ENCODE measurements at regions not wholly inside any gene's neighbourhood (a gene's known extent, or its start where the extent isn't known, plus 50 kb on each side); places are given as distances from the start of the nearest gene placed in this dataset.

GRCh38 chr18:29164993-29165599 lies 988.2 kb upstream of the CDH2 start:
- H3K27ac Mint-ChIP-seq: no peak overlapping the region
- no peak overlapping the region for H3K4me3 Mint-ChIP-seq
- H3K9me3 Mint-ChIP-seq: peaks cover 15% of the 10 kb centered on the region
- DNase-seq (no peak), ATAC-seq (no peak)
- H3K27me3 Mint-ChIP-seq: no peaks in the 10 kb centered on the region
- H3K36me3 Mint-ChIP-seq (ENCODE audit: low read depth): no peaks in the 10 kb centered on the region
- H3K4me1 Mint-ChIP-seq: no peaks in the 10 kb centered on the region

DNA sequence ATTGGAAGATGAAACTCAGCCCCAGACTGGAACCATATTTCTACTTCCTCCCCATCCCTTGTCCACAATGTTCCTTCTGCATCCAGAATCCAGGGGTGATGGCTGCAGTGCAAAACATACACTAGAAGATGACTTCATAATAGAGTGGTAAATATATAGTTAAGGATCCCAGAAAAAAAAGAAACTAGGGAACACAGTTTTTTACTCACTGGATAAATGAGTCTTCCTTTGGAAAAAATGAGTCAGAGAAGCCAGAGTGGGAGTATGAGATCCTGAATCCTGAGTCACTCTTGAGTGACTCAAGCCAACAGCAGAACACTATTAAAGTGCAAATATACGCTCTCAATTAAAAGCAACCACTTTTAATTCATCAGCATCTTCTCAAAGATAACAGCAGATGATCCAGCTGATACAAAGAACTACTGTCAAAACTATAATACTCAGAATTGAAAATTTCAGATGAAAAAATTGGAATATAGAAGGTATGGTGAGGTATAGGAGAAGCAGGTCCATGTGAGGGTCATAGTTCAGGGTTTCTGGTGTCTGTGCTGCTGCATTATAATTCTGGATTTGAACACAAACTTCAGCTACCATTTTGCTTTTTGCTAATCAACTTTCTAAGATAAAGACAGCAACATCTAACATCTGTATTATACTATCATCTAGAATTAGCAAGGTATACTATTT lies 987.2 kb upstream of the CDH2 start:
- no peak for ATAC-seq
- Mint-ChIP-seq H3K36me3 (ENCODE audit: low read depth) (no peaks in the 10 kb centered on the region), H3K4me1 (no peaks in the 10 kb centered on the region), H3K9me3 (peaks cover 14% of the 10 kb centered on the region), H3K4me3 (no peak overlapping the region), H3K27ac (no peak overlapping the region), H3K27me3 (no peaks in the 10 kb centered on the region)
- no peak for DNase-seq

GRCh38 chr18:29163596-29163995 lies 986.7 kb upstream of the CDH2 start:
- H3K9me3 Mint-ChIP-seq: peaks cover 8% of the 10 kb centered on the region
- DNase-seq (no peak), ATAC-seq (no peak)
- no peak overlapping the region for H3K4me3 Mint-ChIP-seq
- no peaks in the 10 kb centered on the region for H3K4me1 Mint-ChIP-seq
- H3K27ac Mint-ChIP-seq: no peak overlapping the region
- H3K27me3 Mint-ChIP-seq: no peaks in the 10 kb centered on the region
- H3K36me3 Mint-ChIP-seq (ENCODE audit: low read depth): no peaks in the 10 kb centered on the region

- Mint-ChIP-seq H3K9me3 (peaks cover 14% of the 10 kb centered on the region), H3K27me3 (no peaks in the 10 kb centered on the region), H3K4me1 (no peaks in the 10 kb centered on the region), H3K27ac (no peak overlapping the region), H3K4me3 (no peak overlapping the region), H3K36me3 (ENCODE audit: low read depth) (no peaks in the 10 kb centered on the region)
- ATAC-seq: no peak
- no peak for DNase-seq
These were observed 984.5 kb upstream of the CDH2 start for GRCh38 chr18:29161429-29161828.

DNA sequence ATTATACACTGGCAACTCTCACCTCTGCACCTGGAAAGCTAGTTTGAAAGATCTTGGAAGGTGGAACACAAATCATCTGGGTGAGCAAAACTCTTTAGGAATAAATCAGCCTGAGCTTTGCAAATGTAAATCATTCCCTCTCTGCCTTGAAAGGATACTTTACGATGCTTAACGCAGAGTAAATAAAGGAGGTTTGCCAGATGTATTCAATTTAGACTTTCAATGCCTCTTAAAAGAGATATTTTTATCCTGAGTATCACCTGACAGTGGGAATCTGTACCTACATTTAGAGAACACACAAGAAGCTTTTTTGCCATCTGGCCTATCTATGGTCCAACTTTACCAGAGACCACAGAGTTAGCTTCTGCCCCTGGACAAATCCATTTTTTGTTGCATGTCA lies 983.2 kb upstream of the CDH2 start:
- H3K9me3 Mint-ChIP-seq: peaks cover 16% of the 10 kb centered on the region
- no peak overlapping the region for H3K4me3 Mint-ChIP-seq
- H3K4me1 Mint-ChIP-seq: no peaks in the 10 kb centered on the region
- H3K36me3 Mint-ChIP-seq (ENCODE audit: low read depth): no peaks in the 10 kb centered on the region
- no peaks in the 10 kb centered on the region for H3K27me3 Mint-ChIP-seq
- no peak overlapping the region for H3K27ac Mint-ChIP-seq
- DNase-seq (no peak), ATAC-seq (no peak)

DNA sequence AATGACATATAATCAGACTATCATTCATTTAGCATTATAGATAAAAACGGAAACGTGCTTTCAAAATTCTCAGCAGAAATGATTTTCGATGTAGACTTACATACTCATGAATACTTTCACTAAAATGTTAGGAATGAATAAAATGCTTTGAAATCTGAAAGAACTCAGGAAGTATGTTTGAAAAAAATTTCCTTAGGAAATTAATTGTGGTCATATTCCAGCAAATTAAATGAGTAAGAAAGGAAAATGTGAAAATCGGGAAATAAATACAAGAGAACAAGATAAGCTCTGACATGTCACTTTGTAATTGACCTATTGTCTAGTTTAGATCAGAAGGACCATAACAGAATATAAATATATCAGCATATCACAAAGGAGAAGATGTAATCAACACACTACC lies 981.0 kb upstream of the CDH2 start:
- H3K4me3 Mint-ChIP-seq: no peak overlapping the region
- H3K36me3 Mint-ChIP-seq (ENCODE audit: low read depth): no peaks in the 10 kb centered on the region
- H3K27ac Mint-ChIP-seq: no peak overlapping the region
- DNase-seq (no peak), ATAC-seq (no peak)
- no peaks in the 10 kb centered on the region for H3K4me1 Mint-ChIP-seq
- peaks cover 24% of the 10 kb centered on the region for H3K9me3 Mint-ChIP-seq
- no peaks in the 10 kb centered on the region for H3K27me3 Mint-ChIP-seq

DNA sequence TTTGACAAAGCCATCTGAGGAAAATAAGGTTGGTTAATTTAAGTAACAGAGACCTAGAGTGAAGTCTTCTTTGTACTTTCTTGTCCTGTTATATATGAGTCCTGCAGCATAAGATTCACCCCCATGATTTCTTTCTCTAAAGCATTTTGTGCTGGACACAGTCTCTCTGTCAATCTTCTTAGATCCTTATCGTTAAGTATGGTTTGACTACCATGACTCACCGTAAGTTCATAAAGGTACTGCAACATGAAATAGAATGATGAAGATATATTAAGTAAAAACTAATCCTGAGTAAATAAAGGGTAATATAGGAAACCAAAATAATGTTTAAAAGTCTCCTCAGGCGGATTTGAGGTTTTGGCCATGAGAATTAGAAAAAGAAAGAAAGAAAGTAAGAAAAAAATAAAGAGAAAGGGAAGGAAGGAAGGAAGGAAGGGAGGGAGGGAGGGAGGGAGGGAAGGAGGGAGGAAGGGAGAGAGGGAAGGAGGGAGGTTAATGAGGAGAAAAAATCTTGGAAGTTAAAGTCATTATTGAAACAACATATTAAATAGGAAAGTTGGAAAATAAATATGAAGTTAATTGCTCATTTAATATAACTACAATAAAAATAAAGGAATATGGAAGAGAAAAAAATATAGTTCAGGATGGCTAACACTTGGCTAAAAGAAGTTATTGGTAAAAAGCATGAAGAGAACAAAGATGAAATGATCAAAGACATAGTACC lies 980.3 kb upstream of the CDH2 start:
- Mint-ChIP-seq H3K27ac (no peak overlapping the region), H3K27me3 (no peaks in the 10 kb centered on the region), H3K36me3 (ENCODE audit: low read depth) (no peaks in the 10 kb centered on the region), H3K4me3 (no peak overlapping the region), H3K9me3 (peaks cover 25% of the 10 kb centered on the region), H3K4me1 (no peaks in the 10 kb centered on the region)
- ATAC-seq: no peak
- DNase-seq: no peak

- Mint-ChIP-seq H3K4me3 (no peak overlapping the region), H3K9me3 (peaks cover 25% of the 10 kb centered on the region), H3K27ac (no peak overlapping the region), H3K27me3 (no peaks in the 10 kb centered on the region), H3K4me1 (no peaks in the 10 kb centered on the region), H3K36me3 (ENCODE audit: low read depth) (no peaks in the 10 kb centered on the region)
- DNase-seq: no peak
- no peak for ATAC-seq
These were observed 979.6 kb upstream of the CDH2 start for GRCh38 chr18:29156531-29156930.

DNA sequence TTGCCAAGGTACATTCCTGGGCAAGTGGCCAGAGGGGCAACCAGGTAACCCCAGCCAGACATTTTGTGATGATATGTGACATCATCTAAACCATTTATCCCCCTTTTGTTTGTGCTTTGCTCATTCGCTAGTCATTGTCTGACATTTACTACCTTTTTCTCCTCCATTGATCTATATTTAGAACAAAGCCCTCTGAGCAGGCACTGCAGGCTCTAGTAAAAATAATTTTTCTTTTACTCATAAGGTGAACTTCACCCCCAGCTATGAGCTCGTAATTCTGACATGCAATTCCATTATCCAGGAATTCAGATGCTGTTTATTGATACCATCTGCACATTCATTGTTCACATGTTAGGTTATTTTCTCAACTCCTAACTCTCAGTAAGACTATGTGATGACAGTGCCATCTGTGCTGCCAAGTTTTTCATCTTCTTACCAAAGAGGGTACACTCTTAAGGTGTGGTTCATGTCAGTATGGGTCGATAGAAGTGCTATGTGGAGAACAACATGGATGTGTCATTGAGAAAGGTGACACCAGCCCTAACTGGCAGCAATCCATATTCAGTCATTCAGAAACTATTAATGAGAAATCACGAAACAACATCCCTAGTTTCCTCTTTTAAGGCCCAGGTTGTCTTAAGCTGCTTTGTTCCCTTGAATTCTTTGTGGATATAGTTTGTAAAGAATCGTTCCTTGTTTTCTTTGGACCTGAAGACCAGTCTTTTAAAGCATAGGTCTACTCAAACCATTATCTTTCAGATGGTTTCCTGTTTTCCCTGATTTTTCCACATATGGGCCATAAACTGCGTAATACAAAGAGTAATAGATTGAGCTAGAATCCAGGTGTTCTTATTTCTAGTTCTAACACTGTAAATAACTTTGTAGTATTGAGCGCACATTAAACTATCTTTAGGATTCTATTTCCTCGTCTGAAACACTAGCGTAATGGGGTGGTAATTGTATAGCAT lies 978.1 kb upstream of the CDH2 start:
- Mint-ChIP-seq H3K4me3 (no peak overlapping the region), H3K4me1 (no peaks in the 10 kb centered on the region), H3K27ac (no peak overlapping the region), H3K27me3 (no peaks in the 10 kb centered on the region), H3K36me3 (ENCODE audit: low read depth) (no peaks in the 10 kb centered on the region), H3K9me3 (peaks cover 25% of the 10 kb centered on the region)
- DNase-seq (no peak), ATAC-seq (no peak)

DNA sequence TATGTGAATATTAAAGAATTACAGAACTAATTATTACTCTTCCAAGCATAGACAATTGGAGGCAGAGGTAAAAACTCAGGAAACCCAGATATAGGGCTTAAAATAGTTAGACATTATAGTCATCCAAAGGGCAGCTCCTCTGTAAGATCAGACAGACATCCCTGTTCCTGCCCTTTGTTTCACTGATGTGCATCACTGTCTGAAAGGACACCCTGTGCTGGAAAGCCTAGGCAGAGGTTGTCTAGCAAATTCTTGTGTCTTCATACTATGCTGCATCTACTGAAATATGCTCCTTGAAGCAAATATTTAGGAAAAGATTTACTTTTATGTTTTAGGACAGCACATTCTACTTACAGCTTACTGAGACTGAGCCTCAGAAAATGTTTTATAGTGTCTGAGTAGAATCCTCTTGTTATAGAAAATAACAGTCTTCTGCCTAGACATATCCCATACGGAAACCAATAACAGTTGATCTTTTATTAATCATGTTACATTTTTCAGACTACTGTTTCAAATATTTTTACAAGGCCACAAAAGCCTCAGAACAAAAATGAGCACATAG lies 977.3 kb upstream of the CDH2 start:
- no peak overlapping the region for H3K27ac Mint-ChIP-seq
- no peak overlapping the region for H3K4me3 Mint-ChIP-seq
- no peaks in the 10 kb centered on the region for H3K4me1 Mint-ChIP-seq
- H3K9me3 Mint-ChIP-seq: peaks cover 25% of the 10 kb centered on the region
- no peaks in the 10 kb centered on the region for H3K27me3 Mint-ChIP-seq
- ATAC-seq: no peak
- H3K36me3 Mint-ChIP-seq (ENCODE audit: low read depth): no peaks in the 10 kb centered on the region
- DNase-seq: no peak

- ATAC-seq (no peak), DNase-seq (no peak)
- Mint-ChIP-seq H3K27ac (no peak overlapping the region), H3K4me3 (no peak overlapping the region), H3K36me3 (ENCODE audit: low read depth) (no peaks in the 10 kb centered on the region), H3K4me1 (no peaks in the 10 kb centered on the region), H3K9me3 (peaks cover 20% of the 10 kb centered on the region), H3K27me3 (no peaks in the 10 kb centered on the region)
These were observed 976.2 kb upstream of the CDH2 start for GRCh38 chr18:29153091-29153490.

- no peak overlapping the region for H3K27ac Mint-ChIP-seq
- no peaks in the 10 kb centered on the region for H3K4me1 Mint-ChIP-seq
- DNase-seq: no peak
- no peak for ATAC-seq
- H3K27me3 Mint-ChIP-seq: no peaks in the 10 kb centered on the region
- no peak overlapping the region for H3K4me3 Mint-ChIP-seq
- H3K36me3 Mint-ChIP-seq (ENCODE audit: low read depth): no peaks in the 10 kb centered on the region
- H3K9me3 Mint-ChIP-seq: peaks cover 6% of the 10 kb centered on the region
These were observed 971.0 kb upstream of the CDH2 start for GRCh38 chr18:29147944-29148343.

- peaks cover 4% of the 10 kb centered on the region for H3K9me3 Mint-ChIP-seq
These were observed 969.1 kb upstream of the CDH2 start for GRCh38 chr18:29146068-29146467.

GRCh38 chr18:29140590-29140989 lies 963.7 kb upstream of the CDH2 start:
- Mint-ChIP-seq H3K4me3 (no peak overlapping the region), H3K27me3 (no peaks in the 10 kb centered on the region), H3K27ac (no peak overlapping the region), H3K4me1 (no peaks in the 10 kb centered on the region), H3K36me3 (ENCODE audit: low read depth) (no peaks in the 10 kb centered on the region), H3K9me3 (peaks cover 9% of the 10 kb centered on the region)
- DNase-seq (no peak), ATAC-seq (no peak)

More at GRCh38 chr18:29146068-29146467, 969.1 kb upstream of the CDH2 start:
- Mint-ChIP-seq H3K4me3 (no peak overlapping the region), H3K36me3 (ENCODE audit: low read depth) (no peaks in the 10 kb centered on the region), H3K27ac (no peak overlapping the region), H3K4me1 (no peaks in the 10 kb centered on the region), H3K27me3 (no peaks in the 10 kb centered on the region)
- DNase-seq (no peak), ATAC-seq (no peak)
